ENCODE measurements at regions not wholly inside any gene's neighbourhood (a gene's known extent, or its start where the extent isn't known, plus 50 kb on each side); places are given as distances from the start of the nearest gene placed in this dataset.
"Not testable (repeated sequence)": the region's sequence is repeated elsewhere in the genome, so short reads cannot be mapped to it uniquely, and the experiment has no call there.

- DNase-seq: no peak
Observed at GRCh38 chr5:17690473-17690872, 56.2 kb downstream of the TAF11L14 start.

GRCh38 chr5:17691762-17692161, 57.5 kb downstream of the TAF11L14 start:
- DNase-seq: no peak

GRCh38 chr5:17694371-17694770, 60.1 kb downstream of the TAF11L14 start:
- DNase-seq: no peak

- no peak for DNase-seq
Observed at GRCh38 chr5:17694914-17695313, 60.7 kb downstream of the TAF11L14 start.

GRCh38 chr5:17696627-17697026, 62.4 kb downstream of the TAF11L14 start:
- no peak for DNase-seq

GRCh38 chr5:17697671-17698070, 63.4 kb downstream of the TAF11L14 start:
- DNase-seq: no peak

GRCh38 chr5:17709011-17709710, 74.9 kb downstream of the TAF11L14 start:
- DNase-seq: no peak

GRCh38 chr5:17713301-17713700, 79.0 kb downstream of the TAF11L14 start:
- DNase-seq: no peak

- no peak for DNase-seq
Observed at GRCh38 chr5:17714186-17714585, 79.9 kb downstream of the TAF11L14 start.

- no peak for DNase-seq
Observed at GRCh38 chr5:17719592-17719991, 85.3 kb downstream of the TAF11L14 start.

- no peak for DNase-seq
Observed at GRCh38 chr5:17720071-17720470, 85.8 kb downstream of the TAF11L14 start.

- DNase-seq: no peak
Observed at GRCh38 chr5:17723876-17724275, 89.6 kb downstream of the TAF11L14 start.

GRCh38 chr5:17727098-17727497, 92.8 kb downstream of the TAF11L14 start:
- no peak for DNase-seq

- DNase-seq: no peak
Observed at GRCh38 chr5:17730421-17730820, 96.2 kb downstream of the TAF11L14 start.

GRCh38 chr5:17732351-17732923, 98.2 kb downstream of the TAF11L14 start:
- no peak for DNase-seq

- no peak for DNase-seq
Observed at GRCh38 chr5:17734011-17734410, 99.8 kb downstream of the TAF11L14 start.

- no peak for DNase-seq
Observed at GRCh38 chr5:17735761-17736160, 101.5 kb downstream of the TAF11L14 start.

- DNase-seq: no peak
Observed at GRCh38 chr5:17737092-17737491, 102.8 kb downstream of the TAF11L14 start.

- DNase-seq: no peak
Observed at GRCh38 chr5:17738446-17738845, 104.2 kb downstream of the TAF11L14 start.

- DNase-seq: no peak
Observed at GRCh38 chr5:17743580-17744435, 109.5 kb downstream of the TAF11L14 start.

- no peak for DNase-seq
Observed at GRCh38 chr5:17748201-17748600, 113.9 kb downstream of the TAF11L14 start.

GRCh38 chr5:17748941-17749340, 114.7 kb downstream of the TAF11L14 start:
- no peak for DNase-seq

GRCh38 chr5:17755406-17755805, 121.1 kb downstream of the TAF11L14 start:
- DNase-seq: not testable (repeated sequence)

- no peak for DNase-seq
Observed at GRCh38 chr5:17761326-17761725, 127.1 kb downstream of the TAF11L14 start.

All from activated effector memory CD4-positive, alpha-beta T cell treated with anti-CD3 and anti-CD28 coated beads, Interleukin-2, amount 50 U/mL, for 16 hours (primary cell).